ENCODE measurements at regions not wholly inside any gene's neighbourhood (a gene's known extent, or its start where the extent isn't known, plus 50 kb on each side); places are given as distances from the start of the nearest gene placed in this dataset.
A peak's percentile ranks its signal among the peaks of the same experiment; 100 is the strongest.

GRCh38 chr1:43073490-43074230 lies 98.4 kb downstream of the EBNA1BP2 start:
- peak; percentile 74 for TF ChIP-seq IRF2 (CRISPR knock-in tag; IDR thresholded peaks at IDR 0.05)
- TF ChIP-seq AGO2 (optimal IDR thresholded peaks at IDR 0.05; ENCODE audit: low read depth, low read length), result no peak
- TF ChIP-seq ATF2 (CRISPR knock-in tag; IDR thresholded peaks at IDR 0.05), result no peak
- no peak for TF ChIP-seq CCAR2 (optimal IDR thresholded peaks at IDR 0.05; ENCODE audit: low read depth, low read length)
- no peak for TF ChIP-seq NR3C1 (CRISPR knock-in tag; IDR thresholded peaks at IDR 0.05)
- TF ChIP-seq BCL3 (CRISPR knock-in tag; IDR thresholded peaks at IDR 0.05), result no peak
- TF ChIP-seq ZSCAN21 (CRISPR knock-in tag; IDR thresholded peaks at IDR 0.05; ENCODE audit: borderline replicate concordance), result no peak
- no peak for TF ChIP-seq SIN3A (IDR thresholded peaks at IDR 0.05; ENCODE audit: borderline replicate concordance, low read depth, low read length)
- no peak; the same call in 1 of the 2 replicates for TF ChIP-seq HDAC2 (CRISPR knock-in tag; IDR thresholded peaks at IDR 0.05)
- no peak for TF ChIP-seq PRMT3 (CRISPR knock-in tag; IDR thresholded peaks at IDR 0.05; ENCODE audit: borderline replicate concordance, low read depth)
- TF ChIP-seq ZFX (CRISPR knock-in tag; IDR thresholded peaks at IDR 0.05; ENCODE audit: low read depth), result no peak

Measured in HepG2 (cell line).